ENCODE measurements at regions not wholly inside any gene's neighbourhood (a gene's known extent, or its start where the extent isn't known, plus 50 kb on each side); places are given as distances from the start of the nearest gene placed in this dataset.

DNA sequence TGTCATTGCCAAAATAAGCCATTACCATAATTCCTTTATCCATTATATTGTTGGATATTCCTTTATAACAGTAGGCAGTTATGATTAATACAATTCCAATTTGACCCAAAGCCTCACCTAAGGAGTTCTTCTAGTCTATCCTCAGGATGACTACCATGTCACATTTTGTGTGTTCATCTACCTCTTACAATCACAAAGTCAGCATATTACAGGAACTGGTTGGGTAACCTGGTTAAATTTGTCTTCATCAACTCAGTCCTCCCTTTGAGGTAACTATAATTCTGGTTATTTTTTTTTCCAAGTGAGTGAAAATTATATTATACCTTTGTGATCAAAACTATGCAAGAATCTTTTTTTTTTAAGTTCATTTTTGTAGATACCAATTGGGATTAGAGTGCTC lies 540.5 kb downstream of the BTBD3 start:
- DNase-seq = no peak
- no peak for TF ChIP-seq POLR2A (IDR thresholded peaks at IDR 0.05)
- TF ChIP-seq, protein P1, sequence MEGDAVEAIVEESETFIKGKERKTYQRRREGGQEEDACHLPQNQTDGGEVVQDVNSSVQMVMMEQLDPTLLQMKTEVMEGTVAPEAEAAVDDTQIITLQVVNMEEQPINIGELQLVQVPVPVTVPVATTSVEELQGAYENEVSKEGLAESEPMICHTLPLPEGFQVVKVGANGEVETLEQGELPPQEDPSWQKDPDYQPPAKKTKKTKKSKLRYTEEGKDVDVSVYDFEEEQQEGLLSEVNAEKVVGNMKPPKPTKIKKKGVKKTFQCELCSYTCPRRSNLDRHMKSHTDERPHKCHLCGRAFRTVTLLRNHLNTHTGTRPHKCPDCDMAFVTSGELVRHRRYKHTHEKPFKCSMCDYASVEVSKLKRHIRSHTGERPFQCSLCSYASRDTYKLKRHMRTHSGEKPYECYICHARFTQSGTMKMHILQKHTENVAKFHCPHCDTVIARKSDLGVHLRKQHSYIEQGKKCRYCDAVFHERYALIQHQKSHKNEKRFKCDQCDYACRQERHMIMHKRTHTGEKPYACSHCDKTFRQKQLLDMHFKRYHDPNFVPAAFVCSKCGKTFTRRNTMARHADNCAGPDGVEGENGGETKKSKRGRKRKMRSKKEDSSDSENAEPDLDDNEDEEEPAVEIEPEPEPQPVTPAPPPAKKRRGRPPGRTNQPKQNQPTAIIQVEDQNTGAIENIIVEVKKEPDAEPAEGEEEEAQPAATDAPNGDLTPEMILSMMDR (IDR thresholded peaks at IDR 0.05) = no peak
- H3K27me3 ChIP-seq = no peaks in the 10 kb centered on the region

DNA sequence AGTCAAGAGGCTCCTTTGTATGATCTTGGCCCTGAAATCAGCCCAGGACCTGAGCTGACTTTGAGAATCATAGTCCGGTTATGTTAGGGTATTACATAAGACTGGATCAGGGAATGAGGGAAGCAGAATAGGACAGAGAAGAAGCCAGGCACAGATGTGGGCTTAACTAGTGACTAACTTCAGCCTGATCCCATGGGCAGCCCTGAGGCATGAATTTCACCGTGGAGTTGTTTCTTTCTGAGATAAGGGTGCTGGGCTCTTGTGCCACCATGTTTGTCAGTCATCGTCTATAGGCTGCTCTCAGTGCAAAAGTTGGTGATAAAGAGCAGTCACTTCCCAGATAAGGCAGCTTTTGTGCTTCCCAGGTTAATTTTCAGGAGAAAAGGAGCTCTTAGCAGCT lies 544.7 kb upstream of the SPTLC3 start:
- TF ChIP-seq, protein P1 (IDR thresholded peaks at IDR 0.05) = no peak
- no peak for TF ChIP-seq POLR2A (IDR thresholded peaks at IDR 0.05)
- no peaks in the 10 kb centered on the region for H3K36me3 ChIP-seq

More for the DNA sequence above, 540.5 kb downstream of the BTBD3 start:
- H3K4me1 ChIP-seq = no peaks in the 10 kb centered on the region
- H3K4me3 ChIP-seq = no peak overlapping the region
- no peaks in the 10 kb centered on the region for H3K36me3 ChIP-seq
- no peaks in the 10 kb centered on the region for H3K9me3 ChIP-seq
- no peak overlapping the region for H3K27ac ChIP-seq

DNA sequence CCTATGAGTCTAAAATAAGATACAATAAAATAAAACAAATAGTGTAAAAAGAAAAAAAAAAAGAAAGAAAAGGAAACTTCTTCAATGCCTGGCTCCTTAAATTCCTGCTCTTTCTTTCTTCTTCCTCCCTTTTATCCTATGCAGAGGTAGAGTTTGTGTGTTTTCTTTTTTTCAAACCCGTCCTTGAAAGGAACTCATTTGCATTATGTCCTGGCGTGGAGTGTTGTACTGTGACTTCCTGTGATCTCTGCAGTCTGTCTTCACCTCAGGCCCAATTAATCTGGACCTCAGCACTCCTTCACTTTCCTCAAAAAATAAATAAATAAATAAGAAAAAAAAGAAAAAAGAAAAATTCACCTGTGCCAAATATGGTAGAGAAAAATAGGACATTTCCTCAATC lies 541.9 kb upstream of the SPTLC3 start:
- TF ChIP-seq, protein P1 (IDR thresholded peaks at IDR 0.05) = no peak
- TF ChIP-seq POLR2A (IDR thresholded peaks at IDR 0.05) = no peak
- Histone ChIP-seq H3K27ac (no peak overlapping the region), H3K9me3 (no peaks in the 10 kb centered on the region), H3K4me1 (no peaks in the 10 kb centered on the region), H3K27me3 (no peaks in the 10 kb centered on the region), H3K4me3 (no peak overlapping the region), H3K36me3 (no peaks in the 10 kb centered on the region)
- DNase-seq = no peak

More for the DNA sequence above, 544.7 kb upstream of the SPTLC3 start:
- Histone ChIP-seq H3K4me1 (no peaks in the 10 kb centered on the region), H3K27me3 (no peaks in the 10 kb centered on the region), H3K4me3 (no peak overlapping the region), H3K27ac (no peak overlapping the region), H3K9me3 (no peaks in the 10 kb centered on the region)
- no peak for DNase-seq

DNA sequence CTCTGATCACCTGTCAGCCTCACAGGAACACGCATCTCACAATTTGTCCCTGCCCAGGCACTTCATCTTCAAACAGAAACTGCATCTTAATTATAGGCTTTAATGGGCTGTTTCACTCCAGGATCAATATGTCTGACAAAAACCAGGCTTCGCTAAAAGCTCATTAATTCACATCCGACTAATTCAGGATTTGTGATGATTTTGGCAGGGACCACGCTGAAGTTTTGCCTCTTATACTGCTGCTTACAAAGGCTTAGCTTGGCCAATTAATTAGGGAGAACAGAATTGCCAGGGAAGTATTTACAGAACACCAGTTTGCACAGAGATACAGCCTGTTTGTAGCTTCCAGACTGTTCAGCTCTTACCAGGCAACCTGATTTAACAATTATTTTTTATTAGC lies 541.0 kb upstream of the SPTLC3 start:
- no peak for TF ChIP-seq POLR2A (IDR thresholded peaks at IDR 0.05)
- TF ChIP-seq, protein P1 (IDR thresholded peaks at IDR 0.05) = no peak
- H3K27me3 ChIP-seq = no peaks in the 10 kb centered on the region
- no peak for DNase-seq

DNA sequence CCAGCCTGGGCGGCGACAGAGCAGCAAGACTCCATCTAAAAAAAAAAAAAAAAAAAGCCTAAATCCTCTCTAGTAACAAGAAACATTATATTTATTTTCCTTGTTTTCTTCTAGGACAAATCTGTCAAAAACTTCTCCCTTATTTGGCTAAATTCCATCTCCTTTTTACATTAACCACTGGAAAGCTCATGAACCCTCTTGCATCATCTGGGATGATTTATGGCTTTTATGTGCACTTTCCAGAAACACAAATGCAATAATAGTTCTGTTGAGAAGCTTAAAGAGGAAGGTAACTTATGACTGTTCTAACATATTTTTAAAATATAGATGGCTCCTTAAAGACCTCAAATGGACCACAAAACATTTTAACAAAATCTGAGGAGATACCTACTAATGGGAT lies 526.1 kb upstream of the SPTLC3 start:
- Histone ChIP-seq H3K4me1 (no peaks in the 10 kb centered on the region), H3K9me3 (no peaks in the 10 kb centered on the region), H3K36me3 (no peaks in the 10 kb centered on the region), H3K27ac (no peak overlapping the region), H3K27me3 (no peaks in the 10 kb centered on the region), H3K4me3 (no peak overlapping the region)
- DNase-seq = no peak
- TF ChIP-seq, protein P1 (IDR thresholded peaks at IDR 0.05) = no peak
- TF ChIP-seq POLR2A (IDR thresholded peaks at IDR 0.05) = no peak

More for the DNA sequence above, 541.0 kb upstream of the SPTLC3 start:
- H3K4me3 ChIP-seq = no peak overlapping the region
- H3K9me3 ChIP-seq = no peaks in the 10 kb centered on the region
- no peaks in the 10 kb centered on the region for H3K36me3 ChIP-seq
- no peaks in the 10 kb centered on the region for H3K4me1 ChIP-seq
- no peak overlapping the region for H3K27ac ChIP-seq

DNA sequence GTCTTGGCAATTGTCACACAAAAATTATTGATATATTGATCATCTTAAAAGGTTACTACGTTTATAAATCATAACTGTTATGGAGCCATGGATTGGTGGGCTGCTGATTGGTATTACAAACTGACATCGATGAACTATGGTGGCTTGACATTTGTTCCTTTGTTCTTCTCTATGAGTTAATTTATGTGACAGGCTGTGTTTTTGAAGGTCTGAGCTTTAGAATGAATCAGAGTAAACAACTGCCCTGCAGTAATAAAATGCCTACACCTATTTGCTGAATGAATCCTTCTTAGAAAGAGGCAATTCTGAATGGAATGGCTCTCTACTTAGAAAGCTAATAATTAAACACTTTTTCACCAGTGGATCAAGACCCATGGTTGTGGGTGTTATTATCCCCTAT lies 506.3 kb upstream of the SPTLC3 start:
- Histone ChIP-seq H3K27me3 (no peaks in the 10 kb centered on the region), H3K9me3 (no peaks in the 10 kb centered on the region), H3K4me1 (no peaks in the 10 kb centered on the region), H3K36me3 (no peaks in the 10 kb centered on the region), H3K27ac (no peak overlapping the region), H3K4me3 (no peak overlapping the region)
- TF ChIP-seq POLR2A (IDR thresholded peaks at IDR 0.05) = no peak
- TF ChIP-seq, protein P1 (IDR thresholded peaks at IDR 0.05) = no peak
- no peak for DNase-seq
